ENCODE measurements at regions not wholly inside any gene's neighbourhood (a gene's known extent, or its start where the extent isn't known, plus 50 kb on each side); places are given as distances from the start of the nearest gene placed in this dataset.
A peak's percentile ranks its signal among the peaks of the same experiment; 100 is the strongest.
"Not testable (repeated sequence)": the region's sequence is repeated elsewhere in the genome, so short reads cannot be mapped to it uniquely, and the experiment has no call there.

- Histone ChIP-seq H3K27ac (no peak overlapping the region), H3K27me3 (no peaks in the 10 kb centered on the region), H3K4me1 (peaks cover 30% of the 10 kb centered on the region), H3K9me3 (replicated peaks) (no peaks in the 10 kb centered on the region), H3K36me3 (no peaks in the 10 kb centered on the region), H3K4me3 (no peak overlapping the region)
- DNase-seq = no peak
Observed at GRCh38 chr10:5576780-5577624, 52.2 kb downstream of the CALML3 start.

- not testable (repeated sequence) for H3K27ac ChIP-seq; H3K4me3 ChIP-seq; H3K9me3 ChIP-seq (replicated peaks); DNase-seq; H3K27me3 ChIP-seq; H3K36me3 ChIP-seq
- peaks cover 29% of the 10 kb centered on the region for H3K4me1 ChIP-seq
Observed at GRCh38 chr10:5580038-5580428, 55.3 kb downstream of the CALML3 start.

- no peaks in the 10 kb centered on the region for H3K27me3 ChIP-seq
- no peak overlapping the region for H3K4me3 ChIP-seq
- no peak overlapping the region for H3K27ac ChIP-seq
- no peaks in the 10 kb centered on the region for H3K9me3 ChIP-seq (replicated peaks)
- peaks cover 31% of the 10 kb centered on the region for H3K4me1 ChIP-seq
- no peaks in the 10 kb centered on the region for H3K36me3 ChIP-seq
- no peak for DNase-seq
Observed at GRCh38 chr10:5581670-5582566, 57.2 kb downstream of the CALML3 start.

GRCh38 chr10:5582736-5583135 is 58.0 kb downstream of the CALML3 start:
- no peaks in the 10 kb centered on the region for H3K27me3 ChIP-seq
- no peak overlapping the region for H3K27ac ChIP-seq
- H3K4me3 ChIP-seq = no peak overlapping the region
- no peaks in the 10 kb centered on the region for H3K9me3 ChIP-seq (replicated peaks)
- peak in 1 of 2 experiments; percentile 30 for DNase-seq
- no peaks in the 10 kb centered on the region for H3K36me3 ChIP-seq
- H3K4me1 ChIP-seq = peaks cover 35% of the 10 kb centered on the region

- no peak overlapping the region for H3K4me3 ChIP-seq
- H3K4me1 ChIP-seq = peaks cover 40% of the 10 kb centered on the region
- no peaks in the 10 kb centered on the region for H3K27me3 ChIP-seq
- H3K36me3 ChIP-seq = no peaks in the 10 kb centered on the region
- H3K27ac ChIP-seq = no peak overlapping the region
- peak in 1 of 2 experiments; percentile 54 for DNase-seq
- no peaks in the 10 kb centered on the region for H3K9me3 ChIP-seq (replicated peaks)
Observed at GRCh38 chr10:5583525-5584175, 58.9 kb downstream of the CALML3 start.

GRCh38 chr10:5584895-5585516 is 60.2 kb downstream of the CALML3 start:
- Histone ChIP-seq H3K36me3 (no peaks in the 10 kb centered on the region), H3K9me3 (replicated peaks) (no peaks in the 10 kb centered on the region), H3K27ac (no peak overlapping the region), H3K4me3 (no peak overlapping the region), H3K27me3 (no peaks in the 10 kb centered on the region), H3K4me1 (peaks cover 53% of the 10 kb centered on the region)
- peak in 1 of 2 experiments; percentile 37 for DNase-seq

GRCh38 chr10:5585517-5586206 is 60.9 kb downstream of the CALML3 start:
- H3K4me1 ChIP-seq = peaks cover 58% of the 10 kb centered on the region
- no peaks in the 10 kb centered on the region for H3K9me3 ChIP-seq (replicated peaks)
- no peak overlapping the region for H3K27ac ChIP-seq
- H3K36me3 ChIP-seq = no peaks in the 10 kb centered on the region
- peak in 1 of 2 experiments; percentile 20 for DNase-seq
- no peak overlapping the region for H3K4me3 ChIP-seq
- H3K27me3 ChIP-seq = no peaks in the 10 kb centered on the region

- DNase-seq = no peak
- Histone ChIP-seq H3K27me3 (no peaks in the 10 kb centered on the region), H3K4me3 (no peak overlapping the region), H3K27ac (no peak overlapping the region), H3K4me1 (peaks cover 71% of the 10 kb centered on the region), H3K9me3 (replicated peaks) (no peaks in the 10 kb centered on the region), H3K36me3 (no peaks in the 10 kb centered on the region)
Observed at GRCh38 chr10:5587151-5588079, 62.7 kb downstream of the CALML3 start.

- H3K36me3 ChIP-seq = no peaks in the 10 kb centered on the region
- no peak overlapping the region for H3K4me3 ChIP-seq
- H3K27me3 ChIP-seq = no peaks in the 10 kb centered on the region
- H3K4me1 ChIP-seq = peaks cover 76% of the 10 kb centered on the region
- H3K9me3 ChIP-seq (replicated peaks) = no peaks in the 10 kb centered on the region
- DNase-seq = no peak
- no peak overlapping the region for H3K27ac ChIP-seq
Observed at GRCh38 chr10:5588080-5588453, 63.3 kb downstream of the CALML3 start.

- Histone ChIP-seq H3K9me3 (replicated peaks) (no peaks in the 10 kb centered on the region), H3K36me3 (no peaks in the 10 kb centered on the region), H3K4me3 (no peak overlapping the region), H3K4me1 (peaks cover 73% of the 10 kb centered on the region), H3K27ac (no peak overlapping the region), H3K27me3 (no peaks in the 10 kb centered on the region)
- DNase-seq = peak in 1 of 2 experiments; percentile 50
Observed at GRCh38 chr10:5588603-5589002, 63.8 kb downstream of the CALML3 start.
